HG03575 (cell line): ENCODE measurements at regions not wholly inside any gene's neighbourhood (a gene's known extent, or its start where the extent isn't known, plus 50 kb on each side); places are given as distances from the start of the nearest gene placed in this dataset.

Experiments used
- ATAC-seq: cut with Tn5 transposase; IDR thresholded peaks from one replicate; pipeline ENCODE4 v1.9.1; 2021; ENCODE audit not compliant: unreplicated experiment, insufficient number of reproducible peaks, low FRiP score; ENCODE audit errors: extremely low read depth

DNA sequence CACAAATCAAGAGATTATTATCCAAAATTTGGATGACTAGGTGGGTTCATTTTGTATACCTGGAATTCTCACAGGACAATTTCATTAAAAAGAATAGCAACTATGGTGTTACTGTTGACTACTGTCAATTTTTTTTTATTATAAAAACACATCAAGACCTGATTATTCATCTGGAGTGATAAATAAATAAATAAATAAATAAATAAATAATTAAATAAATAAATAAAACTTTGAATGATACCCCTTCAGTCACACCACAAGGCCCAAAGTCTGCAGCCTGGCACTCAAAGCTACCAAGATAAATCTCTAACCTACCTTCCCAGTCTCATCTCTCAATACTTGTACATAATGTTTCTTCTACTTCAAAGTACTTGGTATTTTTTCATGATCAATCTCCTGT, 294.0 kb upstream of the KLHL29 start:
- no peak for ATAC-seq

DNA sequence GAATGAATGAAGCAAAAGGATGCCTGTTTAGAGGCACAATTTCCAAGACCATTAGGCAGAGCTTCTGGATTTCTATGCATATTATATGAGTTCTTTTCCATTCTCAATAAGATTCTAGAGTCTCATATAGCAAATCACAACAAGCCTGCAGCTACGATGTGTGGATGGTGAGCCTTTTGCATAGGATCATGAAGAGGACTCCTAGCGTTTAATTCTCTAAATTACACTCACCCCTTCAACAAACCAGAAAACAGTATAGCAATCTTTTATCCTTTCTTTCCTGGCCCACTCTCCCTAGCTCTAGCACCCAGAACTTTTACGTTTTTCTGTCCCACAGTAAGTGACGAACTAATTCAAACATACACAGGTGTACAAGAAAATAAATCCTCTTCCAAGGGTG, 293.1 kb upstream of the KLHL29 start:
- ATAC-seq, result no peak

DNA sequence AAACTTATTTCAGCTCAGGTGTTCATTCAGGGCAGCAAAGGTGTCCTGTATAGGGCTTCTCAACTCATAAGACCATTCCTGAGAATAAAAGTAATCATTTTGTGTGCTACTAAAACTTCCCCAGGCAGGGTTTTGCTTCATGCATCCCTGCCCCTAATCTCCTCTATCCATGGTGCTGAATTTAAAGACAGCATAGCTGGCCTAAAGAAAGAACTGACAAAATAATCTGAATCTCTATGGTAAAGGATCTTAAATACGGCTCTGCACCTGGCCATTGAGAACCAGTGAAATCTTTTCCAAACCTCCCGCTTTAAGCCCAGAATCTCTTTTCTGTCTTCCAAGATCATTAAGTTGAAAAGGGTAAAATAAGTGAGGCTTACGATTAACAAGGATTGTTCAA, 292.1 kb upstream of the KLHL29 start:
- no peak for ATAC-seq

DNA sequence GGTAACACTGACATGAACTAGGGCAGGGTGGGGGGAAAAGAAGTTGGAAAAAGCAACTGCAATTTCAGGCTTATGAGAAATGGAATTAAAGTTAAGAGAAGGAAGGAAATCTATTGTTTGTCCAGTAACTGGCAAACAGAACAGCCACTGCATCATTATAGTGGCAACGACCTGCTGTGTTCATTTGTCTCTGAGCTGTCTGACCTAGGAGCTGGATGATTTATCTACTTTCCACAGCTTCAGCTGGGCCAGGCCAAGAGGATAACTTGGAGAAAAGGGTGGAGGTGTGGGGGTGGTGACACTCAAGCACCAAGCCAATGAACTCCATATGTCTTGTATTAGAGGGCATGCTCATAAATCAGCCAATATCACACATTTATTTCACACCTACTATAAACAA, 291.5 kb upstream of the KLHL29 start:
- ATAC-seq, result no peak

DNA sequence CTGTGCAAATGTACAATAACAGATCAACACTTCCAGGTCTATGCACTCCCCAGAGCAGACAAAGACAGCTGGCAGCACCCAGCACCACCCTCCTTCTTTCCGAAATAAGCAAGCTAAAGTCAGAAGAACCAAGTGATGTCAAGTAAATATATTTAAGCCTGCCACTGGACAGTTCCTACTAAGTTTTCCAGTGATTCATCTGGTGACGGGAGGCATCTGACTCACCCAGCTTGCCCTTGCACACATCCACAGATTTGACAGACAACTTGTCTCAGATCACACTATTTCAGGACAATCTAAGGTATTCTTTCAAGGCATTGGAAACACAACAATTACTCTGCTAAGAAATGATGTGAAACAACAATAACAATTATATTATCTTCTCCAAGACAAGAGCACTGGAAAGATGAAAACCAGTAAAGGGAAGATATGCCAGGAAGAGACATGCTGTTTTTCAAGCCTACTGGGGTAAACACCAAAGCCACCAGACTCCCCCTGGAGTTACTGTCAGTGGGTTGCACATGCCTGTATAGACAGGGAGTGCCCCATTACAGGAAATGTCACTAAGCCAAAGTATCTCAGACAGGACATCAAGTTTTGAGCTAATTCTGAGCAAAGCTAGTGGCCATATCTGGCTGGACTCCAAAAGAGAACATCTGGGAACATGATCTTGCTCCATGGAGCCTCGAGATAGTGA, 287.9 kb upstream of the KLHL29 start:
- ATAC-seq, result no peak

DNA sequence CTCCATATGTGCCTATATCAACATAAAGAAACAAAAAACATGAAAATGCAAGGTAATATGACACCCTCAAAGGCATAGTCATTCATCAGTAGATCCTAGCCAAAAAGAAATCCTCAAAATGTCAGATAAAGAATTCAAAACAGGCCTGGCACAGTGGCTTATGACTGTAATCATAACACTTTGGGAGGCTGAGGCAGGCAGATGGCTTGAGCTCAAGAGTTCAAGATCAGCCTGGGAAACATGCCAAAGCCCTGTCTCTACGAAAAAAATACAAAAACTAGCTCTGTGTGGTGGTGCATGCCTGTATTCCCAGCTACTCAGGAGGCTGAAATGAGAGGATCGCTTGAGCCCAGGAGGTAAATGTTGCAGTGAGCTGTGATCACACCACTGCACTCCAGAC, 284.6 kb upstream of the KLHL29 start:
- no peak for ATAC-seq

DNA sequence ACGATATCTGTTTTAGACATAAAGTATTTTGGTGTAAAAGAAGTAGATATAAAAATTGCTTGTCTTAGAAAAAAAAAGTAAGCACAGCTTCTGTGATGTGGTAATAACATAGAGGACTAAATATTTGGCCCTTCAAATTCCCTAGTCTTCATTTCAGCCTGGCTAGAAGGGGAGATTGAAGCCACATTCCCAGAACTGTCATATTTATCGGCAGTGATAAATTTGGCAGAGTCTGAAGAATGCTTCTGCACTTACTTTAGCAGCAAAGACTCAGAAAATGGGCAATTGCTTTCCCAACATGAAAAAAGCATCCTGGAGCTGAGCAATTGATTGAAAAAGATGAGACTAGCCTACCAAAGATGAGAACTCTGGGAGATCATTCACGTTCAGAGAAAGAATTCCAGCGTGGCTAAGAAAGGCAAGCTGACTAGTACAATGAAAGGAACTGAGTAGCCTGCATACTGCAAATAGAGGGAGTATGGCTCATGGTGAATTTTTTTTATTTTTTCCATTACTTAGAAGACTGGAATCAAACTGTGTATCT, 278.7 kb upstream of the KLHL29 start:
- ATAC-seq, result no peak

DNA sequence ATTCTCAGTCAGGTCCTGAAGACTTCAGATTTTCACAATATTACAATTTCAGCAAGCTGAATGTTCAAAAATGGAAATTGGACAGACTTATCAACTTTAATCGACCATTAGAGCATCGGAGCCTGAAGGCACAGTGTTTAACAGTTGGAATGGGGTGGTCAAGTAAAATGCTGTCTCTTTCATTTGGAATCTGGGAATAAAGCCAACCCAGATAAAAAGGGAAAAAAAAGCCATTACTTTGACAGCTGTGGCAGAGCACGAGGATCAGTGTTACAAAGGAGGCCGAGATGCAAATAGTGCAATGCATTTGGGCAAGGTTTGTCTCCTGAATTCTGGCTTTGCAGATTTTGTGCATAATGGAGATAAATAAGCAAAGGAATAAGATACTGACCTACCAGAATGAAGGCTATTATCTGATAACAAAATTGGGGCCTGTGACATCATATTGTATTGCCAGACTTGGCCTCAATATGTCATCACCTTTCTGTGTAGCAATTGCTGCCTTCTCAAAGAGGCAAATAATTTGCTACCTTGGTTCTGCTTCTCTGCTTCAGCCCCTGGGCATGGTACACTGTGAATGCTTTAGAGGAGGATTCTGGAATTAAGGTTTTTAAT, 277.5 kb upstream of the KLHL29 start:
- ATAC-seq, result no peak

DNA sequence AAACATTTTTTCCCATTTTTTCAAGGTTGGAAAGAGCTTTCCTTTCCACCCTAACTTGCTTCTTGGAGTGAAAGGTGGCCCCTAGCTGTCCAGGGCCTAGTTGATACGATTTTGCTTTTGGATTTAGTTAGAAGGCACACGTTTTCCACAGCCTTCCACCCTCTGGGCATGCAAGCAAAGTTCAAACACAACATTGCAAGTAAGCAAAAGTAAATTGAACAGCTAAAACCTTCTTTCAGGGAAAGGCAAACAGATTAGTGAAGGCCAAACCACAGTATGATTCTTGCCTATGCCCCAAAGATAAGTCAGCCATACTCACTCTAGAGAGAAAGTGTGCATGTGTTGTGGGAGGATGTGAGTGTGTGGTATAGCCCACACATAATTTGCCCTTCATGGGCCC, 273.7 kb upstream of the KLHL29 start:
- ATAC-seq, result no peak

DNA sequence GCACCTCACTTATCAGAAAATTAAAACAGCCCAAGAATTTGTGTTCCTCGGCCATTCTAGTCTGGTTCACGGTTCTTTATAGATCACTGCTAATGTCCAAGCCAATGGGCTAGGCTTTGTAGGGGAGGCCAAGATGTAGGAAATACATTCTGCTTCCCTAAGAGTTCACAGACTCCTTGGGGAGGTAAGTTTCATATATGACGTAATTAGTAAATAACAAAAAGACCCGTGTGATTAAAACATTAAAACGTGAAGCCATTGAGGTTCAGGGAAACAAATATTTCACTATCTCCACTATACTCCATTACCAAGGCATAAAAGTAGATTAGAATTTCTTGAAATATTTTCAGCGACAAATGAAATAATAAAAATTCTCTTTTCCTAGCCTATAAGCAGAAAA, 272.5 kb upstream of the KLHL29 start:
- no peak for ATAC-seq

DNA sequence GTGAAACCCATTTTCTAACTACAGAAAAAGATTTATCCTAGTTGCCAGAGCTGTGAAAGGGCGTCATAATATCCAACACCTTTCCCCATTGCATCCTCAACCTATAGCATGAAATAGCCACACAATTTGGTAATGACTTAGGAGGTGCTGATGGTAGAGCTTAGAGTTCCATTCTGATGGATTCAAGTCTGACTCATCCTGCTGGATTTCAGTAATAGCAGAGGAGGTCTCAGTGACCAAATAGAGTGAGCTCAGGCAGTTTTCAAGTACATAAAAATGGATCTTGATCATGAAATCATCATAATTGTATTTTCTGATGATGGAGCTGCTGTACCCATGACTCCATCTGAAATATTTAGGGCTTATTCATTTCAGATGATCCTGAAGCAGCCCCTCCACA, 270.7 kb upstream of the KLHL29 start:
- no peak for ATAC-seq

DNA sequence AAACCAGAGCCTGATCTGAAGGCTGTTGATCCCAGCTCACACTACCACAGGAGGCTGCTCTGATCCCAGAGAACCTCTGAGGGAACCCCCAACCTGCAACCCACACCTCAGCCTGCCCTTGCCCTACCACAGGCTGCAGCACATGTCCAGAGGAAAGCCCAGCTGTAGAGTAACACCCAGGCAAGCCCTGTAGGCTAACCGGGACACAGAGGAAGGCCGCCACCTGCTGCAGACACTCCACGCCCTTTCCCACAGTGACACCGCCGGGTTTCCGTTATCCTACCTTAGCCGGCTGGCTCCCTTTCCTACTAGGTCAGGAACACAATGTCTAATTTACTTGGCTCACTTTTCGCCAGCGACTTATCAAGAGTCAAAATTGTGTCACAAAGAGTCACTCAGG, 266.7 kb upstream of the KLHL29 start:
- no peak for ATAC-seq

DNA sequence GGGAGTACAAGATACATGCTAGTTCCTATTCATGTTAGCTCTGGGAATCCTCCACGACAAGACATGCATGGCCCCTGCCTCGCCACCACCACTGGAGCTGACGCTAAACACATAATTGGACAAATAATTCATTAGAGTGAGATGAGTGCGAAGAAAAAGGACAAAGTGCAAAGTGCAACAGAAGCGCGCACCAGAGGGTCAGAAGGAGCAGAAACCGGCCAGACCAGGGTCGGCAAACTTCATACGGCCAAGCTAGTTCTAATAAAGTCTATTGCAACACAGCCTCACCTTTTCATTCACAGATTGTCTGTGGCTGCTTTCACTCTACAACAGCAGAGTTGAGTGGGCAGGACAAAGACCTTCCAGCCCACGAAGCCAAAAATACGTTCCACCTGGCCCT, 266.1 kb upstream of the KLHL29 start:
- ATAC-seq, result no peak

DNA sequence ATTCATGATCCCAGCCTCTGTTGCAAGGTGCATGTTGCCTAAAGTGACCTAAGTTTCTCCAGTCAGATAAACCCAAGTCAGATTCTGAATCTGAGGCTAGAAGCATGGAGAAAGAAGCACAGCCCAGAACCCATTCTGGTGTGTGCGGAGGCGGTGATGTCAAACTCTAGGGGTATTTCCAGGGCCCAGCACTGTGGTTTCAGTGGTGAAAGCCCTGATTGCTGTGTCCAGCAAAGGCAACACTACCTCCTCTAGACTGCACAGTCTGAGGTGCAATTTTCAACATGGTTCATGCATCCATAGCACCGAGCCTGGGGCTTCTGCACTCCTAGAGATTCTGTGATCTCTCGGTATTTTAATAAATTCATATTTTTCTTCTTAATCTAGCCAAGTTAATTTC, 264.8 kb upstream of the KLHL29 start:
- ATAC-seq, result no peak

DNA sequence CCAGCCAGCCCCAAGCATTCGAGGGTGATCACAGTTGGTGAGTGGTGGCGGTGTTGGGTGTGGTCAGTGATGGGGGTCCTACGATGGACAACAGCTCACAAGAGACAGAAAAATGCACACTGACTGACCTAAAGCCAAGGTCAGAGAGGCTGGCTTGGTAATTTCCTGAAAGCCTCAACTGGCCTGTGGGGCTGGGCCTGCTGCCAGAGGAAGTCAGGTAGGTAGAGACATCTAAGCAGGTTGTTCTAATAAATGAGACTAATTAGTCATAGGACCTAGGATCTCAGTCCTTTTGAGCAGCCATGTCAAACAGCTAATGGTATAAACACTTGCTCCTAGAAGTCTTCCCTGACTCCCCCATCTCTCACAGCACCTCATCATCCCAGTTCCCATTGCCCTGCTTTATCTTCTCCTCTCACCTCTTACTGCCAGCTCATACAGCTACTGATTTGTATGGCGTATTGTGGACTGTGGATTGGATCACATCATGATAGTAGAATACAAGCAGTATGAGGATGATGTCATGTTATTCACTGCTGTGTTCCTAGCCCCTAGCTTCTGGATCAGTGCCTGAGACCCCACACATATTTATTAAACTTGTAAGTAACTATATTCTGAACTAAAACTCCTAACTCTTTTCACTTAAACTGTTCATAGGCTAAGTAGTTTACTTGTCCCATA, 262.9 kb upstream of the KLHL29 start:
- ATAC-seq, result no peak

DNA sequence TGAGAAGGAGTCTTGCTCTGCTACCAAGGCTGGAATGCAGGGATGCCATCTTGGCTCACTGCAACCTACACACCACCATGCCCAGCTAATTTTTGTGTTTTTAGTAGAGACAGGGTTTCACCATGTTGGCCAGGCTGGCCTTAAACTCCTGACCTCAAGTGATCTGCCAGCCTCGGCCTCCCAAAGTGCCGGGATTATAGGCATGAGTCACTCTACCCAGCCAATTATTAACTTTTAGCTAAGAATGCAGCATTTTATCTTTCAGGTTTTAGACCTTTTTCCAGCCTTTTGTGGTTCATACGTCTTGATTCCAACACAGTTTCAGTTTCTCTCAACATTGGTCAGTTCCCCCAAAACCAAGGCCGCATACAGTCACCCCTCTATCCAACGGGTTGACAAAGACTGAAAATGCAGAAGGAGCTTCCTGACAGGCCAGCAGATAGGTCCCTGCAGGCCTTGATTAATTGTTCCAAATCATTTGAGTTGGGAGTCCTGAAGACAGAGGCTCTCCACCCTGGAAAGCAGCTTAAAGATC, 262.2 kb upstream of the KLHL29 start:
- no peak for ATAC-seq

DNA sequence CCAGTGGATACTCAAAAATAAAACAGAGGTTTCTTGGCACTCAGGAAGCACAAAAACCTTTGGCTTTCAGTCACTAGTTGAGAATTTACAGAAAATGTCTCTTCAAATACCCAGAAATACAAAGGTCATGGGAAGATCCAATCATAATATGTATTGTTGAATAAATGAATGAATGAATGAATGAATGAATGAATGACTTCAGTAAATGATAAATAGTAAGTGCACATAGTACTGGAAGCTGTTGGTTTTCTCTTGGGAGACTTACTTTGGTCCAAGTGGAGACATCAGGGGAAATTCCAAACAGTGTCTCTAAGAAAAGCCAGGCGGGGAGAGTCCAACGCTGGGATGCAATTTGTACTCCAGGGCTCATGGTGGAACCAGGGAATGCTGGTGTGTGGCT, 261.3 kb upstream of the KLHL29 start:
- no peak for ATAC-seq

DNA sequence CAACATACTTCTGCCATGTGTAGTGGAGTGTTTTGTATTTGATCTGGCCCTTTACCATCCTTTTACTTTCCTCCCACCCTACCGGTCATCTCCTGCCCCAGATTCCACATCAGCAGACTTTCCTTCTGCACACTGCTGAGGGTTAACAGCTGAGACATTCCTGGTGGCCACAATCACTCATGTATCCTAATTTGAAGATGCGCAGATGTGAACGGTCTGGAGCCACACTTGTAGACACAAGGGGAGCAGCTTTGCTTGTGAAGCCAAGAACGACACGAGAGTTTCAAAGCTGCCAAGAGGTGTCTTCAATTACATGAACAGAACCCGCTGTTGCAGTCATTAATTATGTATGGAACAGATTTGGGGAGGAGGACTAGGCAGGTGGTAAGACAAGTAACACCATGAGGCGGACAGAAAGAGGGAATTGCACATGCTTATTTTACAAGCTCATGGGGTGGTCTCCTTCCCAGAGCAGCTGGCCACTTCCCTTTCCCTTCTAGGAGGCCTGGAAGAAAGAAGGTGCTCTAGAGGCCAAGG, 260.7 kb upstream of the KLHL29 start:
- no peak for ATAC-seq

DNA sequence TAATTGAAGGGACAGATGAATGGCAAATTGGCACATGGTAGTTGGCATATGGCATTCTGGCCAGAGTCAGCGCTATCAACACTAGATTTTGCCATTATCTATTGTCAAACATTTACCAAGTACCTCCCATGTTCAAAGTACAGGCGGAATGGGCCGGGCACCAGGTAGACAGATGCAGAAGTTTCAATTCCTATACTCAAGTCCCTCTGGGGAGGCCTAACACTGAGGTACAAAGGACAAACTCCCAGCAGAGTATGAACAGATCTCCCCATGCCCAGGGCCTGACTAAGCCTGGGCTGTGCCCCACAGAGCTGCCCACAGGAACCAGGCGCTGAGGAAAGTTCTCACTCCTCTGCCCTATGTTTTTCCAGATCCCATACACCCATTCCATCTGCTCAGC, 257.5 kb upstream of the KLHL29 start:
- no peak for ATAC-seq
